Endothelial cell of umbilical vein (primary cell): ENCODE measurements at regions not wholly inside any gene's neighbourhood (a gene's known extent, or its start where the extent isn't known, plus 50 kb on each side); places are given as distances from the start of the nearest gene placed in this dataset.

ENCODE experiments used
- EZH2 ChIP-seq: IDR thresholded peaks from 2 replicates; pipeline ENCODE4 v1.6.1; 2012; ENCODE audit warnings: borderline replicate concordance, low read depth, mild to moderate bottlenecking, moderate library complexity, low read length, inconsistent platforms; ENCODE audit not compliant: severe bottlenecking
- POLR2AphosphoS5 ChIP-seq: IDR thresholded peaks from 2 replicates; pipeline ENCODE4 v1.6.1; 2012; ENCODE audit warnings: low read depth, mild to moderate bottlenecking, control low read depth, low read length, moderate library complexity; ENCODE audit not compliant: insufficient read depth
- TF ChIP-seq, protein P1 (sequence below), 2 donors: IDR thresholded peaks; 1 replicate in 1 of 2; 2 replicates in 1 of 2; pipeline ENCODE4 v1.5.1; 2011; ENCODE audit warnings: low read length in 2 of 2, mild to moderate bottlenecking in 2 of 2, moderate library complexity in 2 of 2, control low read depth in 1 of 2, inconsistent platforms in 1 of 2, low read depth in 1 of 2; ENCODE audit not compliant: insufficient read depth in 1 of 2; ENCODE audit errors: extremely low read depth in 1 of 2

DNA sequence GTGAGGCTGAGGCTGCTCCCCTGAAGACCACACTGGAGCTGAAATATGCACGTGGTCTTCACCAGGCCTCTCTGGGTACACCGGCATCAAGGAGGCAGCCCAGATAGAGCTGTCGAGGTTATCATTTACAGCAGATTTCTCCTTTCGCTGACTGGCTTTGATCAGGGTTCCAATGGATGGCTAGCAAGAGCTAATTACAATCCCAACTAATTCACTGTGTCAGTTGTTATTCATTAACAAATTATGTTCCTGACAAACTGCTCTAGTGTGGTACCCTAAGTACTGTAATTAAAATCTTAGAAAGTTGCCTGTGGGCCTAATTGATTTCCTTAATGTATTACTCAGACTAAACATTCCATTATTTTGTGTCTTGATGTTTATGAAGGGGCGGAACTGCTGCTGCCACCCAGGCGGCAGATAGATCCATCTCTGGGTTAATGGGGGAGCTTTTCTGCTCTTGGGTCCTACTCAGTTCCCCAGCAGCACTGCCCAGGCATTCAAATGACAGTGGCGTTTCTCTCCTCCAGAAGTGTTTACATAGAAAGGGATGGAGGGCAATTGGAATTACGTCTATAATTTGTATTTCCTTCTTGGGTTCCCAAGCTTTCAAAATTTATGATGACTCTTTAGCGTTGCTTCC, 71.7 kb upstream of the RAD23B start:
- TF ChIP-seq, protein P1, sequence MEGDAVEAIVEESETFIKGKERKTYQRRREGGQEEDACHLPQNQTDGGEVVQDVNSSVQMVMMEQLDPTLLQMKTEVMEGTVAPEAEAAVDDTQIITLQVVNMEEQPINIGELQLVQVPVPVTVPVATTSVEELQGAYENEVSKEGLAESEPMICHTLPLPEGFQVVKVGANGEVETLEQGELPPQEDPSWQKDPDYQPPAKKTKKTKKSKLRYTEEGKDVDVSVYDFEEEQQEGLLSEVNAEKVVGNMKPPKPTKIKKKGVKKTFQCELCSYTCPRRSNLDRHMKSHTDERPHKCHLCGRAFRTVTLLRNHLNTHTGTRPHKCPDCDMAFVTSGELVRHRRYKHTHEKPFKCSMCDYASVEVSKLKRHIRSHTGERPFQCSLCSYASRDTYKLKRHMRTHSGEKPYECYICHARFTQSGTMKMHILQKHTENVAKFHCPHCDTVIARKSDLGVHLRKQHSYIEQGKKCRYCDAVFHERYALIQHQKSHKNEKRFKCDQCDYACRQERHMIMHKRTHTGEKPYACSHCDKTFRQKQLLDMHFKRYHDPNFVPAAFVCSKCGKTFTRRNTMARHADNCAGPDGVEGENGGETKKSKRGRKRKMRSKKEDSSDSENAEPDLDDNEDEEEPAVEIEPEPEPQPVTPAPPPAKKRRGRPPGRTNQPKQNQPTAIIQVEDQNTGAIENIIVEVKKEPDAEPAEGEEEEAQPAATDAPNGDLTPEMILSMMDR (IDR thresholded peaks at IDR 0.05; ENCODE audit: extremely low read depth in 1 of 2, insufficient read depth in 1 of 2, low read depth in 1 of 2, low read length in 2 of 2), result no peak
- no peak for TF ChIP-seq POLR2AphosphoS5
- no peak for TF ChIP-seq EZH2
